Breast epithelium (tissue), 4 donors: ENCODE measurements at regions not wholly inside any gene's neighbourhood (a gene's known extent, or its start where the extent isn't known, plus 50 kb on each side); places are given as distances from the start of the nearest gene placed in this dataset.

Source experiments
- DNase-seq, 2 donors: peaks; one replicate each; pipeline ENCODE4 v3.0.0-alpha.2; 2019; ENCODE audit warnings: low spot score in 2 of 2
- H3K27ac ChIP-seq, 2 donors: fragments of 200-600 bp; sonication (generic) in 1 of 2; one replicate each; pipeline ENCODE4 v1.5.1; 2016 to 2019; ENCODE audit warnings: mild to moderate bottlenecking in 1 of 2
- H3K27me3 ChIP-seq, 2 donors: fragments of 200-600 bp; sonication (generic) in 1 of 2; one replicate each; pipeline versions ENCODE4 v1.5.1 to v1.6.0; 2017 to 2019; ENCODE audit warnings: control low read depth in 1 of 2, mild to moderate bottlenecking in 1 of 2
- H3K36me3 ChIP-seq: fragments of 200-600 bp; one replicate; pipeline ENCODE4 v1.5.1; 2019
- H3K4me1 ChIP-seq, 2 donors: fragments of 200-600 bp; sonication (generic); one replicate each; pipeline ENCODE4 v1.5.1; 2016 to 2019; ENCODE audit warnings: control low read depth in 1 of 2
- H3K4me3 ChIP-seq, 3 donors: fragments of 200-600 bp; sonication (generic); 1 replicate in 2 of 3; 2 replicates in 1 of 3; pipeline ENCODE4 v1.5.1; 2016 to 2019; ENCODE audit warnings: mild to moderate bottlenecking in 3 of 3, moderate library complexity in 2 of 3
- H3K9me3 ChIP-seq, 2 donors: fragments of 200-600 bp; sonication (generic) in 1 of 2; one replicate each; pipeline ENCODE4 v1.5.1; 2016 to 2019; ENCODE audit warnings: control low read depth in 1 of 2
- POLR2A ChIP-seq: fragments of 450-650 bp; IDR thresholded peaks from one replicate; pipeline ENCODE4 v1.6.1; 2016; ENCODE audit warnings: antibody characterized with exemption, mild to moderate bottlenecking, moderate library complexity
- POLR2AphosphoS5 ChIP-seq, 3 donors: sonication (generic); formaldehyde crosslinking; IDR thresholded peaks; one replicate each; pipeline ENCODE4 v1.6.1; 2017; ENCODE audit warnings: antibody characterized with exemption in 3 of 3
- intact Hi-C: fragments of 100-400 bp; cut with DNase I; formaldehyde crosslinking; loops from one replicate; pipeline ENCODE4 v1.15.1; 2023; ENCODE audit warnings: low total_unique reads
- TF ChIP-seq, protein P1 (sequence below), 3 donors: fragments of 450-650 bp; IDR thresholded peaks; one replicate each; pipeline ENCODE4 v1.5.1; 2016 to 2017; ENCODE audit warnings: antibody characterized with exemption in 3 of 3, mild to moderate bottlenecking in 3 of 3, moderate library complexity in 3 of 3

DNA sequence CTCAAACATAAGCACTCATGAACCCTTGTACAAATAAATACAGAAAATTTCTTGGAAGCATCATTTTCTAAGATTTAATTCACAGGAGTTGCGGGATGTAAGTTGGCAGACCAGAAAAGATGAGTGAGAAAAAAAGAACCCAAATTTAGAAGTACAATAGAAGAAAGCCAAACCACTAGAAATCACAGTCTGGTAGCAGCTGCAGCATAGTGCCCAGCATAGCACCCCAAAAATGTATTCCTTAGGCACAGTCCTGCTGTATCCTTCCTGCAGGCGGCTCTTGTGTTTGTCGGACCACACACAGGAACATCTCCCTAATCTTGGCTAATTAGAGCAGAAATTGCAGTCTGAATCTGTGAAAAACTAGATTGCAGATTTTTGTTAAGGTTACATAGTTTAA, 208.5 kb upstream of the TRPM3 start:
- no peak overlapping the region for H3K4me3 ChIP-seq
- H3K27me3 ChIP-seq, result no peaks in the 10 kb centered on the region
- no peaks in the 10 kb centered on the region for H3K36me3 ChIP-seq
- no peaks in the 10 kb centered on the region for H3K9me3 ChIP-seq
- intact Hi-C loops, result no loop called here
- no peak overlapping the region for H3K27ac ChIP-seq
- H3K4me1 ChIP-seq, result no peaks in the 10 kb centered on the region
- TF ChIP-seq POLR2A (no peak), POLR2AphosphoS5 (IDR thresholded peaks at IDR 0.05) (no peak)
- TF ChIP-seq, protein P1, sequence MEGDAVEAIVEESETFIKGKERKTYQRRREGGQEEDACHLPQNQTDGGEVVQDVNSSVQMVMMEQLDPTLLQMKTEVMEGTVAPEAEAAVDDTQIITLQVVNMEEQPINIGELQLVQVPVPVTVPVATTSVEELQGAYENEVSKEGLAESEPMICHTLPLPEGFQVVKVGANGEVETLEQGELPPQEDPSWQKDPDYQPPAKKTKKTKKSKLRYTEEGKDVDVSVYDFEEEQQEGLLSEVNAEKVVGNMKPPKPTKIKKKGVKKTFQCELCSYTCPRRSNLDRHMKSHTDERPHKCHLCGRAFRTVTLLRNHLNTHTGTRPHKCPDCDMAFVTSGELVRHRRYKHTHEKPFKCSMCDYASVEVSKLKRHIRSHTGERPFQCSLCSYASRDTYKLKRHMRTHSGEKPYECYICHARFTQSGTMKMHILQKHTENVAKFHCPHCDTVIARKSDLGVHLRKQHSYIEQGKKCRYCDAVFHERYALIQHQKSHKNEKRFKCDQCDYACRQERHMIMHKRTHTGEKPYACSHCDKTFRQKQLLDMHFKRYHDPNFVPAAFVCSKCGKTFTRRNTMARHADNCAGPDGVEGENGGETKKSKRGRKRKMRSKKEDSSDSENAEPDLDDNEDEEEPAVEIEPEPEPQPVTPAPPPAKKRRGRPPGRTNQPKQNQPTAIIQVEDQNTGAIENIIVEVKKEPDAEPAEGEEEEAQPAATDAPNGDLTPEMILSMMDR (IDR thresholded peaks at IDR 0.05), result no peak
- no peak for DNase-seq

DNA sequence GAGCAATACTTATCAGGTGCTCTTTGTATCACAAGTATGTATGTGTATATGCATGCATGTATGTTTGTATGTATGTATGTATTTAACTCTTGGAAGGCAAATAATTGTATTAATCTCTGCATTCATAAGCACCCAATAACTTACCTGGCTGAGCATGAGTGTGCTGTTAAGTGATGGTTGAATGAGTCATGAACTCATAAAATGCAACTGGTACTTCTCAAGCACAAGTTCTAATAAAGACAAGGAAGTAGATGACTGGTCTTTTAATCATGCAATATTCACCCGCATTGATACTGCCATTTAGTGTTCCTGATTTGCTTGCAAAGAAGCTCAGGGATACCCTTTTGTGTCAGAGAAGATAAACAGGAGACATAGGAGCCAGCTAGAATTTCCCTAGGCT, 204.9 kb upstream of the TRPM3 start:
- Histone ChIP-seq H3K36me3 (no peaks in the 10 kb centered on the region), H3K4me1 (no peaks in the 10 kb centered on the region), H3K4me3 (no peak overlapping the region), H3K27ac (no peak overlapping the region), H3K9me3 (no peaks in the 10 kb centered on the region), H3K27me3 (no peaks in the 10 kb centered on the region)
- TF ChIP-seq POLR2A (no peak), POLR2AphosphoS5 (IDR thresholded peaks at IDR 0.05) (no peak)
- TF ChIP-seq, protein P1 (IDR thresholded peaks at IDR 0.05), result no peak
- DNase-seq, result no peak
- intact Hi-C loops, result no loop called here

- H3K4me3 ChIP-seq, result no peak overlapping the region
- no peaks in the 10 kb centered on the region for H3K27me3 ChIP-seq
- intact Hi-C loops, result no loop called here
- no peaks in the 10 kb centered on the region for H3K9me3 ChIP-seq
- H3K36me3 ChIP-seq, result no peaks in the 10 kb centered on the region
- no peaks in the 10 kb centered on the region for H3K4me1 ChIP-seq
- DNase-seq, result no peak
- TF ChIP-seq POLR2AphosphoS5 (IDR thresholded peaks at IDR 0.05), result no peak
- TF ChIP-seq, protein P1 (IDR thresholded peaks at IDR 0.05), result no peak
- TF ChIP-seq POLR2A, result no peak
- no peak overlapping the region for H3K27ac ChIP-seq
These were observed 201.9 kb upstream of the TRPM3 start for GRCh38 chr9:71323357-71323756.

DNA sequence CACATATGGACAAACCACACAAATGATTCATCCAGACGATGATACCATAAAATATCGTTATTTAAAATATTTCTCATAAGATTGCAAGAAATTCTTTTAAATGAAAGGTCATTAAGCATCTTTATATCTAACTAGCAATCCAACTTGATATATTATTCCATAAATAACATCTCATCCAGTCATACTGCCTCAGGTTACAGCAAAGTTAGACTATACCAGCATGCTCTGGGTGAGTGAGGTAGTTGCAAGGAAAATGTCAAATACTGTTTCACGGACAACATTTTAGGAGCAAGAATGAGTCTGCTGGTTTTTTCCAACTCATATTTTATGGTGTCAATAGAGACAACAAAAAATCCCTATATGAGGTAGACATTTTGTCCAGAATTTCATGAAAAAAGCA, 200.9 kb upstream of the TRPM3 start:
- TF ChIP-seq, protein P1 (IDR thresholded peaks at IDR 0.05), result no peak
- no peak for TF ChIP-seq POLR2AphosphoS5 (IDR thresholded peaks at IDR 0.05)
- no peak for TF ChIP-seq POLR2A

DNA sequence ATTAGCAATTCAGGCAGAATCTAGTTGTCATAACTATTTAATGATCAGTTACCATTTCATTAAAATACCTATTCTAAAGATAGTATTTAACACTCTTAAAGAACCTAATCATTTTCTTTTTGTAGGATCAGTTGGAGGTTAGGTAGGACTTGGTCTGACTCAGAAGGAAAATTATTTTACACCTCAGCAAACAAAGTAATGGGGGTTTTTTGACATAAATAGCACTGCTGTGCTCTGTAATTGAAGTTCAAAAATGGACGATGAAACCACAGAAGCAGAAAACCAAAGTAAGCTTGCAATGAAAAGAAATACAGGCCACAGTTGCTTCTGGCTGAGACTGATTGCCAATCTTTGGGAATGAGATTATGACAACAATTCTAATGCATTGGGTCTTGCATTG, 187.0 kb upstream of the TRPM3 start:
- H3K4me1 ChIP-seq, result no peaks in the 10 kb centered on the region
- TF ChIP-seq, protein P1 (IDR thresholded peaks at IDR 0.05), result no peak
- TF ChIP-seq POLR2A (no peak), POLR2AphosphoS5 (IDR thresholded peaks at IDR 0.05) (no peak)
- intact Hi-C loops, result loop anchor here (10.0 kb wide), 1 partner anchor 296 kb away; no protein-coding TSS in a partner anchor
- no peaks in the 10 kb centered on the region for H3K27me3 ChIP-seq
- no peak overlapping the region for H3K27ac ChIP-seq
- no peaks in the 10 kb centered on the region for H3K36me3 ChIP-seq
- no peak for DNase-seq
- no peaks in the 10 kb centered on the region for H3K9me3 ChIP-seq
- H3K4me3 ChIP-seq, result no peak overlapping the region

More for the DNA sequence above, 200.9 kb upstream of the TRPM3 start:
- H3K4me1 ChIP-seq, result no peaks in the 10 kb centered on the region
- DNase-seq, result no peak
- H3K9me3 ChIP-seq, result no peaks in the 10 kb centered on the region
- no peak overlapping the region for H3K27ac ChIP-seq
- no peaks in the 10 kb centered on the region for H3K36me3 ChIP-seq
- intact Hi-C loops, result no loop called here
- H3K27me3 ChIP-seq, result no peaks in the 10 kb centered on the region
- no peak overlapping the region for H3K4me3 ChIP-seq
